Suppressor macrophage treated with lipopolysaccharide for 4 hours (primary cell): ENCODE measurements at regions not wholly inside any gene's neighbourhood (a gene's known extent, or its start where the extent isn't known, plus 50 kb on each side); places are given as distances from the start of the nearest gene placed in this dataset.

Source experiments
- DNase-seq: peaks from one replicate; pipeline ENCODE4 v3.0.0-alpha.2; 2020

GRCh38 chr20:56976336-56976735 lies 290.1 kb downstream of the BMP7 start:
- no peak for DNase-seq

DNA sequence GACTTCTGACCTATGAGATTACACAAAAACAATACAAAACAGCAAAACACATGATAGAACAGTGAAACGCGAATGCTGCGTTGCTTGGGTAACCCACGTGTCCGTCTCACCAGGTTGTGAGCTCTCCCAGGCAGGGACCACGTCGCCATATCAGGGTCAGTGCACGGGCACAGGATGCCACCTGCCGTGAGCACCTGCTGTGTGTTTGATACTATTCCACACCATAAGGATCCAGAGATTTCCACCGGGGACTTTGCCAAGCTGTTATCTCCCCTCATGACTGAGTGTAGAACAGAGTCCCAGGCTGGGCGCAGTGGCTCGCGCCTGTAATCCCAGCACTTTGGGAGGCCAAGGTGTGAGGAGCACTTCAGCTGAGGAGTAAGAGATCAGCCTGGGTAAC lies 288.0 kb downstream of the BMP7 start:
- DNase-seq, result no peak

DNA sequence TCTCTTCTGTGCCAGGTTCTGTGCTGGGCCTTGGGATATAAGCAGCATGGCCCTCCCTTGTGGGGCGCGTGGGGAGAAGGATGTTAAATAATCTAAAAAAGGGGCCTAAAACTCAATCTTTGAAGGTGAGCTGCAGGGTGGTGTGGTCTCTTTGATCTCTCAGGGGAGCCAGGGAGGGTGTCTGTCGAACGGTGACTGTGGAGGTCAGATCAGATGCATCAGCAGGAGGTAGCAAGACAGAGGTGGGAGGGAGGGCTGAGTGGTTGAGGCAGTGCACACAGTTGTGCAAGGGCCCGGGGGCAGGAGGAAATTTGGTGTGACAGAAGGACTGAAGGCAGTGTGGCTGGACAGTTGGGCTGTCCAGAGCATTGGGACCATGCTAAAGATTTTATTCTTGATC lies 287.3 kb downstream of the BMP7 start:
- DNase-seq, result no peak

GRCh38 chr20:56981301-56981700 lies 285.1 kb downstream of the BMP7 start:
- no peak for DNase-seq

GRCh38 chr20:56983813-56984212 lies 282.6 kb downstream of the BMP7 start:
- no peak for DNase-seq

- no peak for DNase-seq
Observed at GRCh38 chr20:56985066-56985685, 281.3 kb downstream of the BMP7 start.

- no peak for DNase-seq
Observed at GRCh38 chr20:56986476-56986875, 280.0 kb downstream of the BMP7 start.

DNA sequence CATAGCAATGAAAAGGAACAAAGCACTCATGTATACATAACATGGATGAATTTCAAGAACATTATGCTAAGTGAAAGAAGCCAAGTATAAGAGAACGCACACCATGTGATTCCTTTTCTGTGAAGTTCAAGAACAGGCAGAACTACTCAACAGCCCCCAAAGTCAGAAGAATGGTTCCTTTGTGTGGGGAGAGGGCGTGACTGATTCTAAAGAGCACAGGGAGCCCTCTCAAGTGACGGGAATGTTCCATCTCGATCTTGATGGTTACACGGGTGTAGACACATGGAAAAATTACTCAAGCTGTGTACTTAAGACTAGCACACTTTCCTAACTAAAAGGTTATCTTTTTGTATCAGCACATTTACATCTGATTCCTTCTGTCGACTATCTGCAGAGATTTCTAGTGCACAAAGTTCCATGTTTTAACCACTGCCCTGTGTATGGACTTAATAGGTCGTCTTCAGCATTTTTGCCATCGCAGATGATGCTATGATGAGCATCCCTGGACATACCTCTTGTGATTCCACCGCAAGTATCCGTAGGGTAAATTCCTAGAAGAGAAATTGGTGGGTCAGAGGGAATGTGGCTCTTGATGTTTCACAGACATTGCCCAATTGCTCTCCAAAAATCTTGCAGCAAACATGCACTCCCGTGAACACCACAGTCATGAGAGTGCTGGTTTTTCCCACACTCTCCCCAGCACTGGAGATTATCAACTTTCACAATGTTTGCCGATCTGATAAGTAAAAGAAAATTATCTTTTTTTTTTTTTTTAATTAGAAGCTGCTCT lies 279.3 kb downstream of the BMP7 start:
- no peak for DNase-seq

- no peak for DNase-seq
Observed at GRCh38 chr20:56987986-56988385, 278.5 kb downstream of the BMP7 start.

DNA sequence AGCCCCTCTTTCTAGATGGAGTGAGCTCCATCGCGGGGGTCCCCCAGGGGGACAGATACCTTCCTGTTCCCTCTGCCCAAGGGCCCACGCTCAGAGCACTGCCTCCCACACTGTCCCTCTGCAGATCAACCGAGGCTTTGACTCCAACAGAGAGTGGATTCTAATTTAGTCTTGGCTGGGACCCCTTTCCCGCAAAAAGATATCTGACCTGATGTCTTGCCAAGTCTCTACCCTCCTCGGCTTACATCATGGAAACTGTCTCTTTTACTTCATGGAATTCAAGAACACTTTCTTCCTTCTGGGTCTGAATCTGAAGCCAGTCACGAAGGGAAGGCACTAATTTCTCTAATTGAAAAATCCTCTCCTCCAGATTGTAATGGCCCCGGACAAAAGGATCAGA lies 278.0 kb downstream of the BMP7 start:
- DNase-seq, result no peak

DNA sequence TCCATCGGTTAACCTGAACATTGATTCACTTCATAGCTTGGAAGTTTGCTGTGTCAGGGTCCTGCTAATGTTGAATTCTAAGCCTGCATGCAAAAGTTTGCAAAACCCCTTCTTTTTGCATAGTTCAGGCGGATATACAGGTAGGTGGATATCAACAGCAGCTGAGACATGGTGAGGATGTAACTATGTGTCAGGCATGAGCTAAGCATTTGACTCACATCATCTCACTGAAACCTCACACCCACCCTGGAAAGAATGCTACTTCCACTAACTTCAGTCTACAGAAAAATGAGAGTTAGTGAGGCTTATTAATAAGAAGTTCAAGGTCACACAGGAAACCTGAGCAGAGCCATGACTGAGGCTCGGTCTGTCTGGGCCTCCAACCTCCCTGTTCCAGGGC lies 276.9 kb downstream of the BMP7 start:
- DNase-seq, result no peak

DNA sequence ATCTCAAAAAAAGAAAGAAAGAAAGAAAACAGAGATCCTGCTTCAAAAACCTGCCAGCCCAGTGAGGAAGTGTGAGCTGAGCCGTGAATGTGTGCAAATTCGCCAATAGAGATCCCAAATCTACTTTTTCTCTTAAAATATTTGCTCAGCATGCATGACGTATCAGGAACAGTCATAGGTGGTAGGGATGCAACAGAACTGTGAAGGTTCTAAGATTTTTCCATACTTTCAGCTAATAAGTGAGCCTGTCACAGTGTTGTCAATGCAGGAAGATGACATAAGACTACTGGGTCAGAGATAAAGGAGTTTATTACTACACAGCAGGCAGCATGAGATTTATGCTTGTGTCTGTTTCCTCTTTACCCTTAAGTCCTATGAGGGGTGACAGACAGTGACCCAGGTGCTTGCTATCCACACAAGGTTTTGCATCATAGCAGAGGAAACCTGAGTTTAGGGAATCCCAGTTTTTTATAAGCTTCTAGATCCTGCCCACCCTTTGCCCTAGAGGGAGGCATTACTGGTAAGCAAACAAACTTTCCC lies 273.4 kb downstream of the BMP7 start:
- no peak for DNase-seq

- no peak for DNase-seq
Observed at GRCh38 chr20:56994006-56994405, 272.4 kb downstream of the BMP7 start.

DNA sequence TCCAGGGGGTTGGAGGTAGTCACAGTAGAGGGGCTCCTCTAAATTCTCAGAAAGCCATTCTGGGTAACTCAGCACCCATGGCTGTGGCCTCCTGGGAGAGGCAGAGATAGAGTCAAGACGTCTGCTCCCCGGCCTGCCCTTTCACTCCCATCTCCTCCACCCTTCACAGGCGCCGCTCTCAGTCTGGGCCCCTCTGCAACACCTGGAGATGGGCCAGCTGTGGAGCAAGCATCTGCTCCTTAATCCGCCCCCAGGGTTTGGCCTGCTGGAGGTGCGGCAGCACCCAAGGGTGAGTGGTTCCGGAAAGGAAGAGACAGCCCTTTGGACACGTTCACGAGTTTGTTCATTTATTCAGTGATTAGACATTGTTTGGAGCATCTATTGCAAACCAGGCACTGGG lies 271.3 kb downstream of the BMP7 start:
- DNase-seq, result no peak

- DNase-seq, result no peak
Observed at GRCh38 chr20:56995635-56996075, 270.8 kb downstream of the BMP7 start.

DNA sequence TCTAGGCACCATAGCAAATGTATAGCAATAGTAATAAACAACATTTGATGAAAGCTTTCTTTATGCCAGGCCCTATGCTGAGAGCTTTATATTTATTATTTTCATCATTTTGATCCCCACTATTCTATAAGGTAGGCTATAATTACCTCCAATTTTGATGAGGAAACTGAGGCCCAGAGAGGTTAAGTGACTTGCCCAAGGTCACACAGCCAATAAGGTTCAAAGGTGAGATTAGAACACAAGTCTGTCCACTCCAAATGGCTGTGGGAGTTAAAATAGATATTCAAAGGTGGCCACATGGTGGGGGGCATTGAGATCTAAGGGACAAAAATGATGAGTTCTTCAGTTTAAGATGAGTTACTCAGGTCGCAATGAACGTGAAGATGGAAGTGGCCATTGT lies 269.9 kb downstream of the BMP7 start:
- no peak for DNase-seq

GRCh38 chr20:56998438-56998837 lies 268.0 kb downstream of the BMP7 start:
- DNase-seq, result no peak

DNA sequence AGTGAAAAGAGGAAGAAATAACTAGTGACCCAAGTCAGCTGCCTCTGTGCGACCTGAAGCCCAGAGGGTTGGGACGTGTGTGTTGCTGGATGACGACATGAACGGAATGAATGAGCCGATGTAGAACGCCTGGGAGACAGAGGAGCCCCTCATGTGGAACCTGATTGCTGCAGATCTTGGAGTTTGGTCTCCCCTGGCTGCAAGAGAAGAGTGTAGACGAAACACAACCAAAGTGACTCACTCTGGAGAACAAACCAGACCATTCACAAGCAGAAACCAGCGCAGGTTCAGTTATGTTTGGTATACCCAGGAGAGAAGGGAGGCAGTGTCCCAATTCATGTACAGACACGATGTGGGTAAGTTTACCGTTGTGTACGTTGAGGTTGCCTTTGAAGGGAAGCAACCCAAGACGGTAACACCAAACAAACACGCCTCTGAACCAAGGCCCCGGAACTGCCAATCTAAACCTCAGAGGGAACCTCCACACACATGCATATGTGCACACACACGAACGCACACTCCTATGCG lies 265.9 kb downstream of the BMP7 start:
- DNase-seq, result no peak

- no peak for DNase-seq
Observed at GRCh38 chr20:57001126-57001767, 265.2 kb downstream of the BMP7 start.

DNA sequence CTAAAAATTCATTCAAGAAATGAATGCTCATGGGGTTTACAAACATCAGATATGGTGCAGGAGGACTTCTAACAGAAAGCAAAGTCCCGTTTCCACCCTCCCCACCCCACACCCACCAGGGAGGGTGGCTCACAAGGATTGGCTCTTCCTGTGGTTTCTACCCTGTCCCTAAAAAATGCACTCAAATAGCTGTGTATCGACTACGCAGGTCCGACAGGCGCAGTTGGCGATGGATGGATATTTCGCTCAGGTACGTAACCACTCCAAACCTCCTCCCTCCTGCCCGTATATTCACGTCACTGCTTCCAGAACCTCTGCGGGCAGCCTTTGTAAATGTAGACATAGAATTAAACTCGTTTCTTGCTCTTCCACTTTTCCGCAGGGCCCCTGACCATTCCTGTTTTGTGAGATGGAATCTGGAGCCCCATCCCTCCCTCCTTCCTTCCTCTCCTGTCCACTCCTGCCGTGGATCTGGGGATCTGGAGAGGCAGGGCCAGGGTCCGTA lies 264.3 kb downstream of the BMP7 start:
- no peak for DNase-seq

- no peak for DNase-seq
Observed at GRCh38 chr20:57003012-57003411, 263.4 kb downstream of the BMP7 start.

DNA sequence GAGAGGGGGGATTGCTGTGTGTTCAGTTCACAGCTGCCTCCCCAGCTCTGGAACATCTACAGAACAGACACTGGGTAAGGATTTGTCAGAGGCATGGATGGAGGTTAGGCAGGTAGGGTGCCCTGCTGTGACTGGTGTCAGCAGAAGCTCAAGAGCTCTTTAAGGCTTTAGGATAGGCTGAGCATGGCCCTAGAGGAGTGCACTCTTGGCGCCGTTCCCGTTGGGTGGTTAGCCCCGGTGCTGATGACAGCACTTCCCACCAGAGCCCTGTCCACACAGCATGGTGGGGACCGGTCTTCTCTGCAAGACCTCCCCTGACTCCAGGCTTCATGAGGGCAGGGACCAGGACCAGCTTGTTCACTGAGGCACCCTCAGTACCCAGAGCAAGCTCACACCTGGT lies 262.0 kb downstream of the BMP7 start:
- no peak for DNase-seq
